GM19351 (cell line): ENCODE measurements at regions not wholly inside any gene's neighbourhood (a gene's known extent, or its start where the extent isn't known, plus 50 kb on each side); places are given as distances from the start of the nearest gene placed in this dataset.
"Not testable (repeated sequence)": the region's sequence is repeated elsewhere in the genome, so short reads cannot be mapped to it uniquely, and the experiment has no call there.

Source experiments
- ATAC-seq: cut with Tn5 transposase; IDR thresholded peaks from one replicate; pipeline ENCODE4 v1.9.1; 2021; ENCODE audit warnings: mild to moderate bottlenecking, moderate library complexity; ENCODE audit not compliant: unreplicated experiment

DNA sequence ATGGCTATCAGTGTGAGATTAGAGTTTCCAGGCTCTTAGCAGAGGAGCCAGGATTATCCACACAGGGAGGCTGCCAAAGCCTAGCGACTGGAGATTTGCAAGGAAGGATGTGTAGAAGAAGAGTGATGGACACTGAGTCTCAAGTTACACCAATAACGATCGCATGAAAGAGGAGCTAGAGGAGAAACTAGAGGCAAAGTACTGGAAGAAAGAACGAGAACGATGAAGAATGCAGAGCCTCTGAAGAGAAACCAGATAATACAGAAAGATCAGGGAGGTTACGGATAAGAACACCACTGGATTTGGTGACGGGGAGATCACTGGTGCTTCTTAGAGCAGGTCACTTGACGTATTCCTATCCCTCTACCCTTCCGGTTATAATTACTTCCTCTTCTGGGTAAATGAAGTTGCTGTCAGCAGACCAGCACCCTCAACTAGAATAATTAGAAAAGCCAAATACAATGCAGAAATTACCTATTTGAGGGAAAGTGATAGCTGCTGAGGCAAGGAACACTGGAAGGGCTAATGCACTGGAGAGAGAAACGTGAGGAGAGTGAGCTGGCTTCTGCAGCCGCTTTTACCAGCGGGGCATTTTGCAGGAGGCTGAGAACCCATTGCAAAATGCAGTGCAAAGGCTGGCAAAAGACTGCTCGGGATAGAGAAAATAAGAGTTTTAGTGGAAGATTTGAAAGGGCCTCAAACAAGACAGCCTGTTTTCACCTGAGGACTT lies 93.1 kb upstream of the HIF1A start:
- no peak for ATAC-seq

DNA sequence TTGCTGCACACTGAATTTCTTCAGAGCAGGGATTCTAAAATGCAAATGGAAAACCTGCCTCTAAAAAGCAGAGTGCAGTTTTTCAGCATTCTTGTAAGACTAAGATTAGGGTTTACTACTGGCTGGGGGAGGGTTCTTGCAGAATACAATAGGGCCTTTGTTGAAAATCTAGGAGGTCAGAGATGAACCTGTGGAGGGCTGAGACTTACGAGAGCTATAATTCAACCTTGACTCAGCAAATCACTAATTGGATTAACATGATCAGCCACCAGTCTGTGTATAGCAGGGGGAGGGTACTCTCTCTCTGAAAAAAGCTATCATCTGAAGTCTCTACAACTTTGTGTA lies 92.6 kb upstream of the HIF1A start:
- ATAC-seq: no peak

- no peak for ATAC-seq
These were observed 91.6 kb upstream of the HIF1A start for GRCh38 chr14:61603736-61604135.

- ATAC-seq: no peak
These were observed 87.6 kb upstream of the HIF1A start for GRCh38 chr14:61607570-61608244.

DNA sequence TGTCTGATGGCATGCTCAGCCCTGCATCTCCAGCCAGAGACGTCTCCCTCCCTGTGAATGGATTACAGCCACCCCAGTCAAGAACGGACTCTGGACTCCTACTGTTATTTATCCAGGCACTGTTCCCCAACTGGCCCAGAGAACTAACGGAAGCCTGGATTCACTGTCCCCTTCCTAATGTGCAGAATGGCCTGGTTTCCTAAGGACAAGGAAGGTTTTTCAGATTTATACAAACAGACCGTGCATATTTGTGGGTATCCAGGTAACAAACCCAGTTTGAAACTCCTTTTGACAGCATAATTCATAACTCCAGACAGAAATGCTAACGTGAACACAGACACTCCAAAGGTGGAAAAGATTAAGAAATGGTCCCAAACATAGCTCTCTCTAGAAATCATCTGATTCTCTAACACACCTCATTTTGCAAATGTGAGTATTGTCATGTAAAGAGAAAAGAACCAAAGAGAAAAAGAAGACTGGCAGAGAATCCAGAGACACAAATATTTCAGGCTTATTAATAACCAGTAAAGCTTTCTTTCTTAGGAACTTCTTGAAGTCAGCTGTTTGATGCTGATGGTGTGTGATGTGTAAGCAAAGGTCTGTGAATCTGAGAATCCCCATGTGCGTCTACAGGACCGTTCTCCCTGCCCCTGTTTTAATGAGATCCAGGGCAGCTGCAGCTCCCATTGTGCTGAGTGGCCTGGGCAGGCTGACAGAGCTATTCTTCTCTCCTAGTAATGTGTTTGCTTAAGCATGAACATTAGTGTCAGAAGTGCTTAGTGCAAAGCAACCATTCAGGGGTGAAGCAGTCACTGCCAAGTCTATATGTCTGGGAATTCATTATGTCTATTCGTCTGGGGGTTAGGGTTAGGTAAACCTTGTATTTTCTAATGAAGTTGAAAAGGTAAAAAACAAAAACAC lies 86.8 kb upstream of the HIF1A start:
- ATAC-seq: no peak

DNA sequence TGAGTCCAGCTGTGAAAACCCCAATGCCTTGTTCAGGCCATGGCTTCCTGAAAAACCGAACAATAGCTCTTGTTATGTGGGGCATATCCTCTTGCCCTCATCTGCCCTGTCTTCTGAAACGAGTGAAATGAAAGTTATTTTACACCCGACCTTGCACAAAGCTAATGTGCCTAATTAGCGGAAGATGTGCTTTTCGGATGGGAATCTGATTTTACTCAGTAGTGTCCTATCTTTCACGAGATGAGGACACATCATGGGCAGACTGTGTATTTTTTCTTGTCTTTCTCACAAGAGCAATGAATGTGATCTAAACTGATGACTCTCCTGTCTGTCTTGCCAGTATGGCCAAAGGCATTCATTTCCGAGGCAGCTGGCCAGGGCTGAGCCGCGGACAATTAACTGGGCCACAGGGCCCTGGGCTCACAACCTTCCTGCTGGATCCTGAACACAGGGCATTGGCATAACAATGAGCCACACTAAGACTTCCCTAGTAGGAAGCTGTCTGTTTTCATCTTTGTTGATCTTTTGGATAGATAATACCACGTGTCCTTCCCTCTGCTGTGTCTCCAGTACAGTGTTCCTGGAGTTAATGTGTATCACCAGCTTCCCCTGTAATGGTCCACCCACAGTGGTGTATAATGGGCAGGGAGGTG lies 86.0 kb upstream of the HIF1A start:
- no peak for ATAC-seq

DNA sequence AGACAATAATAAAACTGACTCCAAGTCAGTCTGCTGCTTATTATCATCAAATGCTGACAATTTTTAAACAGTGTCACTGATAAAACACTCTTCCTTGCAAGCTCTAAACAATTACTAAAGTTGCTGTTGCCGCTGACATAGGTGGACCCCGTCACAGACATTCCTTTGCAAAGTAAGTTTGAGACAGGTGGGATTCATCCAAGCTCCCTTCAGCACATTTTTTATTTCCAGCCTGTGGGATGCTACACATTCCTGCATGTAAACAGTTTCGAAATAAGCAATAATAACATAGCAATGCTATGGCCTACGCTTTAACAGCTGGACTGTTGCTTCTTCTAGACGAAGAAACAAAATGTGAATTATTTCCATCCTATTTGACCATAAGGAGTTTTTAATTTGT lies 85.4 kb upstream of the HIF1A start:
- ATAC-seq: no peak

- no peak for ATAC-seq
These were observed 84.4 kb upstream of the HIF1A start for GRCh38 chr14:61610900-61611299.

GRCh38 chr14:61611880-61612630 lies 83.3 kb upstream of the HIF1A start:
- ATAC-seq: no peak

- not testable (repeated sequence) for ATAC-seq
These were observed 82.3 kb upstream of the HIF1A start for GRCh38 chr14:61613006-61613405.

DNA sequence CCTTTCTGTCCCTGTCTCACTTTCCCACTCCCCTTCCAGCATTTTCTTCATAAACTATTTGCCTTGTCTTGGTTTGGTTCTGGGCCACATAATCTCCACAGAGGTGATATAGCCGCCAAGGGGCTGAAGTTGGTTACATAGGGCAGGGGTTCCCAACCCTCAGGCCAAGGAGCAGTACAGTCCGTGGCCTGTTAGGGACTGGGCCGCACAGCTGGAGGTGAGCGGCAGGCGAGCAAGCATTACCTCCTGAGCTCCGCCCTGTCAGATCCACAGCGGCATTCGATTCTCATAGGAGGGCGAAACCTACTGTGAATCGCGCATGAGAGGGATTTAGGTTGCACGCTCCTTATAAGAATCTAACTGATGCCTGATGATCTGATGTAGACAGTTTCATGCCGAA lies 80.6 kb upstream of the HIF1A start:
- no peak for ATAC-seq

DNA sequence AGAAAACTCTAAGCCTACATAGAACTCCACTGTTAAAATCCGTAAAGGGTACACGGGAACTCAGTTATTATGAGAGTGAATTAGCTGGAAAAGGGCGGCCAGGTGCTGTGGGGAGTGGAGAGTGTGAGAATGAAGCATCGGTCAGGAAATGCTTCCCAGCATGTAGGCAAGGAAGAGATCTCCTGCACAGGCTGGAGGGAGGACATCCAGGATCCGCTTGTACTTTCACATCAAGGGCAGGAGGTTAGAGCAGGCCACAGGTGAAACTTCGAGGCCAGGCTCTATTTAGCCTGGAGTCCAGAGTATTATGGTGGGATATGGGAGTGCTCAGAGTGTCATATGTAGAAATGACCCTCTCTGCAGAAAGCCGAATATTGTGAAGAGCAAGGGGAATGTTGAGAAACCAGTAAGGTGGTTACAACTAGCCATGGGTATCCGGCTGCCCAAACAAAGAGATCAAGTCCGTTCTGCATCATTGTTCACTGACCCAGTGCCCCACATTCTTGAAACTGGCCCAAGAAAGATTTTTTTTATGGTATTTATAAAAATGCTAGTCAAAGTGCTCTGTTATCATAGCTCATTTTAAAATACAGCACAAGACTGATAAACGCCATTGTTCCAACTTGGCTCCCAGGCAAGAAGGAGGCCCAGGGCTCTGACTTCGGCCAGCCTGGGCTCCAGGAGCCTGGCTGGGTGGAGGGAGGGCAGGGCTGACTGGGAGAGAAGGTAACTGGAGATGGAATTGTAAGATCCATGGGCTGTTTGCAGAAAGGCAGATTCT lies 79.4 kb upstream of the HIF1A start:
- no peak for ATAC-seq

GRCh38 chr14:61616524-61617185 lies 78.7 kb upstream of the HIF1A start:
- ATAC-seq: no peak

GRCh38 chr14:61618448-61618847 lies 76.9 kb upstream of the HIF1A start:
- ATAC-seq: no peak

DNA sequence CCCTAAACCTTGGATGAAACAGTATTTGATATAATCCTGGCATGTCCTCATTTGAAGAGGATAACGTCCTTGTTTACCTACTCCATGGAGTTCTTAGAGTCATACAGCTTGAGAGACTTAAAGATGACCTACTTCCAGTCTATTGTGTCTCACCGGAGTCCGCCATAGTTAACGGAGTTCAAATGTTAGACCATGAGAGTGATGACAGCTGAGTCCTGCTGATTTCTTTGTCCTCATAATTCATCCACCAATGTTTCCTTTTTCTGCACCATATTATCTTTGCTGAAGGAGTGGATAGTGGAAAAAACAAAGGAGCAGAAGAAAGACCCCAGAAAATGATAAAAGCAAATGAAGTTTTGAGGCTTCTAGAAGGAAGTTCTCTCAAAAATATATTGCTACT lies 75.8 kb upstream of the HIF1A start:
- no peak for ATAC-seq

GRCh38 chr14:61620130-61620946 lies 75.0 kb upstream of the HIF1A start:
- ATAC-seq: peak; percentile 74

DNA sequence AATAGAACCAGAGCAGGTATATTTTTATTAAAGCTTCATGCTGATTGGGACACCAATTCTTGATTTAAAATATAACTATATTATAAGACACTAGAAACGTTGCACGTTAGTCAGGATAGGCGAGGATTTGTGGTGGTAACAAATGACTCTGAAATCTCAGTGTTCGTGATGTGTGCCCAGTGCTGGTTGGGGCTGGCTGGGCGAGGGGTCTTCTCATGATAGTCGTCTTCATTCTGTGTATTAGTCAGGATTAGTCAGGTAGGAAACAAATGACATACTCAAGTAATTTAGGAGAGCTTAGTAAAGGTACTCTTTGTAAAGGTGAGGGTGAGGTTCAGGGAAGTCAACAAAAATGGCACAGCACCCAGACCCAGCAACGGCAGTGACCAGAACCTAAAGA lies 73.9 kb upstream of the HIF1A start:
- no peak for ATAC-seq

DNA sequence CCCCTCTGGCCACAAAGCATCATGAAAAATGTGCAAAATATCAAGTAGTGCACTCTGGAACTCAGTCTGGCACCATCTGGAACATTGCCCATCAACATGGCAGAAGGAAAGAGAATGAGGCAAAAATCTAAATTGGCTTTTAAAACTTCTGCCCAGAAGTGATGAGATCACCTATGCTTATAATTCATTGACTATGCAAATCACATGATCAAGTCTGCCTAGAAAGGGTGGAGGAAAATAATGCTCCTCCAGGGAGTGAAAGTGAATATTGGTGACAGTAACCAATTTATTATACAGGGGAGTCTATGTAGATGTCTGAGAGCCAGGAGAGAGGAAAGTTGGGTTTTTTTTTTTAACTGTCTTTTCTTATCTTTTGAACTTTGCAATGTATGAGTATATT lies 73.3 kb upstream of the HIF1A start:
- no peak for ATAC-seq
